ENCODE measurements at regions not wholly inside any gene's neighbourhood (a gene's known extent, or its start where the extent isn't known, plus 50 kb on each side); places are given as distances from the start of the nearest gene placed in this dataset.

DNA sequence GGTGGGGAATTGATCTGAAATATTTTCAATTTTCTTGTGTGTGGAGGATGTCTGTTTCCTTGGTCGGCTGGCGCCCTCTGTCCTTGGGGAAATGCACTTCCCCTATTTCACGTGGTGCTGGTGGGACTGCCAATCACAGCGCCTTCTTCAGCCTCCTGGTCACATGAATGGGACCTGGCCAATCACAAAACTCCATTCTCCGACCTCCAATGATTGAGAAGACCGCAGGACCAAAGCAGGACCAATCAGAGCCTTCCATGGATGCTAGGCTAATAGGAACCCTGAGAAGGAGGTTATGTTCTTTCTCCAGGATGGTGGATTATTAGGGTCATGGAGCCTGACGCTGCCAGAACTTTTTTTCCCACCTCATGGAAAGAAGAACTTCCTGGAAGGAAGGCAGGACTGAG, 188.7 kb downstream of the TTC8 start (continued):
- TF ChIP-seq ZNF331 (CRISPR knock-in tag; IDR thresholded peaks at IDR 0.05; ENCODE audit: low read depth) = no peak
- peak; percentile 68 to 87 for TF ChIP-seq CTCF (conservative IDR thresholded peaks at IDR 0.05; ENCODE audit: low read depth in 2 of 2)

DNA sequence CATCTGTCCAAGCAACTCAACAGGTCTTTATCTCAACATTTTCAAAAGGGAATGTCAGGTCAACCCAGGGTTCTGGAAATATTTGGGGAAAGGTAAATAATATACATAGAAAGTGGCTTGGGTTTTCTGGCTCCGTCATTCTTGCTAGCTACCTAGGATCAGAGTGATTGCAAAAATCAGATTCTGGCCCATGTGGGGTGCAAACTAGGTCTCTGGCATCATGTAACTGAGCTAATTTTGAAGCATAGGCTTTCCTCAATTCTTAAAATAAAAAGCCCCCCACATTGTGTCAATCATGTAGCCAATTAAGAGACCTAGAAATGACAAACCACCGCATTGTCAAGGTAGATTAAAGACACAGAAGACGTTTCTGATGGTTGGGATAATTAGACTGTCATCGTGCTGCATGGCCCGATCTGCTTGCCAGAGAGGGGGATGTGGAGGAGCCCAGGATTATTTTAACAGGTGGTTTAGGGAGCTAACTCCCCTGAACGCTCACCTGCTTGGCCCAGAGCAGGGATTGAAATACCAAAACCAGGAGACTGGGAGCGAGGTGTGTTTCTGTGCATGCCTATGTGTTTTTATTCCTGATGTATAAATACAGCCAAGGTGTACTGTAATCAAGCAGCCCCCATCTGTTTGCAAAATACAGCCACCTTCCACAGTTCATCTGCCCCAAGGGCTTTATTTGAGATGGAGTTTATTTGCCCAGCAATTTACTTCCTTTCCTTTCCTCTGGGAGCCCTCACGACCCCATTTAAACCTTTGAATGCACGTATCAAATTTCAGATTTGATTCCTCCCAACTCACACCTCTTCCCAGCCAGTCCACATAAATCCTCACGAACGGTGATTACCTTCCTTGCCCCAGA, 189.5 kb downstream of the TTC8 start:
- Histone ChIP-seq H3K79me2 (replicated peaks; ENCODE audit: insufficient read depth) (no peaks in the 10 kb centered on the region), H4K20me1 (replicated peaks; ENCODE audit: insufficient read depth) (no peaks in the 10 kb centered on the region), H2AFZ (no peak overlapping the region), H3K4me1 (ENCODE audit: insufficient read depth) (no peaks in the 10 kb centered on the region), H3K27me3 (ENCODE audit: insufficient read depth) (no peaks in the 10 kb centered on the region), H3K4me2 (no peak overlapping the region), H3K27ac (ENCODE audit: low read depth) (no peak overlapping the region), H3K9me2 (ENCODE audit: insufficient read depth) (no peaks in the 10 kb centered on the region), H3K4me3 (no peak overlapping the region), H3K36me3 (ENCODE audit: insufficient read depth) (peaks cover 3% of the 10 kb centered on the region; the same call in 1 of the 2 replicates), H3F3A (replicated peaks; ENCODE audit: low read depth) (no peaks in the 10 kb centered on the region)
- no peak overlapping the region for H3K27ac Mint-ChIP-seq
- ATAC-seq = no peak
- peaks cover 2% of the 10 kb centered on the region; the same call in 1 of the 3 replicates for H3K36me3 Mint-ChIP-seq (ENCODE audit: low read depth)
- no peak overlapping the region for H3K4me3 Mint-ChIP-seq
- no peaks in the 10 kb centered on the region; the same call in 2 of the 3 replicates for H3K4me1 Mint-ChIP-seq
- no peak for DNase-seq (ENCODE audit: low spot score)
- H3K27me3 Mint-ChIP-seq (ENCODE audit: insufficient read depth, low read depth, poor library complexity) = peaks cover 2% of the 10 kb centered on the region
- H3K9me3 Mint-ChIP-seq = peaks cover 5% of the 10 kb centered on the region; the same call in 2 of the 3 replicates
- TF ChIP-seq, protein P1, sequence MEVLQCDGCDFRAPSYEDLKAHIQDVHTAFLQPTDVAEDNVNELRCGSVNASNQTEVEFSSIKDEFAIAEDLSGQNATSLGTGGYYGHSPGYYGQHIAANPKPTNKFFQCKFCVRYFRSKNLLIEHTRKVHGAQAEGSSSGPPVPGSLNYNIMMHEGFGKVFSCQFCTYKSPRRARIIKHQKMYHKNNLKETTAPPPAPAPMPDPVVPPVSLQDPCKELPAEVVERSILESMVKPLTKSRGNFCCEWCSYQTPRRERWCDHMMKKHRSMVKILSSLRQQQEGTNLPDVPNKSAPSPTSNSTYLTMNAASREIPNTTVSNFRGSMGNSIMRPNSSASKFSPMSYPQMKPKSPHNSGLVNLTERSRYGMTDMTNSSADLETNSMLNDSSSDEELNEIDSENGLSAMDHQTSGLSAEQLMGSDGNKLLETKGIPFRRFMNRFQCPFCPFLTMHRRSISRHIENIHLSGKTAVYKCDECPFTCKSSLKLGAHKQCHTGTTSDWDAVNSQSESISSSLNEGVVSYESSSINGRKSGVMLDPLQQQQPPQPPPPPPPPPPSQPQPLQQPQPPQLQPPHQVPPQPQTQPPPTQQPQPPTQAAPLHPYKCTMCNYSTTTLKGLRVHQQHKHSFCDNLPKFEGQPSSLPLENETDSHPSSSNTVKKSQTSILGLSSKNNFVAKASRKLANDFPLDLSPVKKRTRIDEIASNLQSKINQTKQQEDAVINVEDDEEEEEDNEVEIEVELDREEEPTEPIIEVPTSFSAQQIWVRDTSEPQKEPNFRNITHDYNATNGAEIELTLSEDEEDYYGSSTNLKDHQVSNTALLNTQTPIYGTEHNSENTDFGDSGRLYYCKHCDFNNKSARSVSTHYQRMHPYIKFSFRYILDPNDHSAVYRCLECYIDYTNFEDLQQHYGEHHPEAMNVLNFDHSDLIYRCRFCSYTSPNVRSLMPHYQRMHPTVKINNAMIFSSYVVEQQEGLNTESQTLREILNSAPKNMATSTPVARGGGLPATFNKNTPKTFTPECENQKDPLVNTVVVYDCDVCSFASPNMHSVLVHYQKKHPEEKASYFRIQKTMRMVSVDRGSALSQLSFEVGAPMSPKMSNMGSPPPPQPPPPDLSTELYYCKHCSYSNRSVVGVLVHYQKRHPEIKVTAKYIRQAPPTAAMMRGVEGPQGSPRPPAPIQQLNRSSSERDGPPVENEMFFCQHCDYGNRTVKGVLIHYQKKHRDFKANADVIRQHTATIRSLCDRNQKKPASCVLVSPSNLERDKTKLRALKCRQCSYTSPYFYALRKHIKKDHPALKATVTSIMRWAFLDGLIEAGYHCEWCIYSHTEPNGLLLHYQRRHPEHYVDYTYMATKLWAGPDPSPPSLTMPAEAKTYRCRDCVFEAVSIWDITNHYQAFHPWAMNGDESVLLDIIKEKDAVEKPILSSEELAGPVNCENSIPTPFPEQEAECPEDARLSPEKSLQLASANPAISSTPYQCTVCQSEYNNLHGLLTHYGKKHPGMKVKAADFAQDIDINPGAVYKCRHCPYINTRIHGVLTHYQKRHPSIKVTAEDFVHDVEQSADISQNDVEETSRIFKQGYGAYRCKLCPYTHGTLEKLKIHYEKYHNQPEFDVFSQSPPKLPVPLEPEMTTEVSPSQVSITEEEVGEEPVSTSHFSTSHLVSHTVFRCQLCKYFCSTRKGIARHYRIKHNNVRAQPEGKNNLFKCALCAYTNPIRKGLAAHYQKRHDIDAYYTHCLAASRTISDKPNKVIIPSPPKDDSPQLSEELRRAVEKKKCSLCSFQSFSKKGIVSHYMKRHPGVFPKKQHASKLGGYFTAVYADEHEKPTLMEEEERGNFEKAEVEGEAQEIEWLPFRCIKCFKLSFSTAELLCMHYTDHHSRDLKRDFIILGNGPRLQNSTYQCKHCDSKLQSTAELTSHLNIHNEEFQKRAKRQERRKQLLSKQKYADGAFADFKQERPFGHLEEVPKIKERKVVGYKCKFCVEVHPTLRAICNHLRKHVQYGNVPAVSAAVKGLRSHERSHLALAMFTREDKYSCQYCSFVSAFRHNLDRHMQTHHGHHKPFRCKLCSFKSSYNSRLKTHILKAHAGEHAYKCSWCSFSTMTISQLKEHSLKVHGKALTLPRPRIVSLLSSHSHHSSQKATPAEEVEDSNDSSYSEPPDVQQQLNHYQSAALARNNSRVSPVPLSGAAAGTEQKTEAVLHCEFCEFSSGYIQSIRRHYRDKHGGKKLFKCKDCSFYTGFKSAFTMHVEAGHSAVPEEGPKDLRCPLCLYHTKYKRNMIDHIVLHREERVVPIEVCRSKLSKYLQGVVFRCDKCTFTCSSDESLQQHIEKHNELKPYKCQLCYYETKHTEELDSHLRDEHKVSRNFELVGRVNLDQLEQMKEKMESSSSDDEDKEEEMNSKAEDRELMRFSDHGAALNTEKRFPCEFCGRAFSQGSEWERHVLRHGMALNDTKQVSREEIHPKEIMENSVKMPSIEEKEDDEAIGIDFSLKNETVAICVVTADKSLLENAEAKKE (CRISPR knock-in tag; IDR thresholded peaks at IDR 0.05) = no peak
- TF ChIP-seq CTCF (conservative IDR thresholded peaks at IDR 0.05; ENCODE audit: low read depth in 2 of 2) (no peak), NANOG (IDR thresholded peaks at IDR 0.05; ENCODE audit: borderline replicate concordance) (no peak), CREB1 (CRISPR knock-in tag; IDR thresholded peaks at IDR 0.05; ENCODE audit: low read depth) (no peak), STAT1 (IDR thresholded peaks at IDR 0.05; ENCODE audit: unreplicated experiment) (no peak), EZH2 (IDR thresholded peaks at IDR 0.05; ENCODE audit: low read depth, unreplicated experiment) (no peak), JUNB (IDR thresholded peaks at IDR 0.05; ENCODE audit: unreplicated experiment) (no peak)
- TF ChIP-seq, protein P2, sequence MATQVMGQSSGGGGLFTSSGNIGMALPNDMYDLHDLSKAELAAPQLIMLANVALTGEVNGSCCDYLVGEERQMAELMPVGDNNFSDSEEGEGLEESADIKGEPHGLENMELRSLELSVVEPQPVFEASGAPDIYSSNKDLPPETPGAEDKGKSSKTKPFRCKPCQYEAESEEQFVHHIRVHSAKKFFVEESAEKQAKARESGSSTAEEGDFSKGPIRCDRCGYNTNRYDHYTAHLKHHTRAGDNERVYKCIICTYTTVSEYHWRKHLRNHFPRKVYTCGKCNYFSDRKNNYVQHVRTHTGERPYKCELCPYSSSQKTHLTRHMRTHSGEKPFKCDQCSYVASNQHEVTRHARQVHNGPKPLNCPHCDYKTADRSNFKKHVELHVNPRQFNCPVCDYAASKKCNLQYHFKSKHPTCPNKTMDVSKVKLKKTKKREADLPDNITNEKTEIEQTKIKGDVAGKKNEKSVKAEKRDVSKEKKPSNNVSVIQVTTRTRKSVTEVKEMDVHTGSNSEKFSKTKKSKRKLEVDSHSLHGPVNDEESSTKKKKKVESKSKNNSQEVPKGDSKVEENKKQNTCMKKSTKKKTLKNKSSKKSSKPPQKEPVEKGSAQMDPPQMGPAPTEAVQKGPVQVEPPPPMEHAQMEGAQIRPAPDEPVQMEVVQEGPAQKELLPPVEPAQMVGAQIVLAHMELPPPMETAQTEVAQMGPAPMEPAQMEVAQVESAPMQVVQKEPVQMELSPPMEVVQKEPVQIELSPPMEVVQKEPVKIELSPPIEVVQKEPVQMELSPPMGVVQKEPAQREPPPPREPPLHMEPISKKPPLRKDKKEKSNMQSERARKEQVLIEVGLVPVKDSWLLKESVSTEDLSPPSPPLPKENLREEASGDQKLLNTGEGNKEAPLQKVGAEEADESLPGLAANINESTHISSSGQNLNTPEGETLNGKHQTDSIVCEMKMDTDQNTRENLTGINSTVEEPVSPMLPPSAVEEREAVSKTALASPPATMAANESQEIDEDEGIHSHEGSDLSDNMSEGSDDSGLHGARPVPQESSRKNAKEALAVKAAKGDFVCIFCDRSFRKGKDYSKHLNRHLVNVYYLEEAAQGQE (IDR thresholded peaks at IDR 0.05; ENCODE audit: unreplicated experiment) = no peak

All from GM23338 (cell line).